Kidney capillary endothelial cell (primary cell): ENCODE measurements at regions not wholly inside any gene's neighbourhood (a gene's known extent, or its start where the extent isn't known, plus 50 kb on each side); places are given as distances from the start of the nearest gene placed in this dataset.

Experiments
- DNase-seq: peaks from one replicate; pipeline ENCODE4 v3.0.0-alpha.2; 2018; ENCODE audit warnings: low spot score

- DNase-seq: no peak
Observed at GRCh38 chr12:46465307-46465706, 92.7 kb upstream of the SLC38A2 start.

- DNase-seq: no peak
Observed at GRCh38 chr12:46464863-46465262, 92.3 kb upstream of the SLC38A2 start.

DNA sequence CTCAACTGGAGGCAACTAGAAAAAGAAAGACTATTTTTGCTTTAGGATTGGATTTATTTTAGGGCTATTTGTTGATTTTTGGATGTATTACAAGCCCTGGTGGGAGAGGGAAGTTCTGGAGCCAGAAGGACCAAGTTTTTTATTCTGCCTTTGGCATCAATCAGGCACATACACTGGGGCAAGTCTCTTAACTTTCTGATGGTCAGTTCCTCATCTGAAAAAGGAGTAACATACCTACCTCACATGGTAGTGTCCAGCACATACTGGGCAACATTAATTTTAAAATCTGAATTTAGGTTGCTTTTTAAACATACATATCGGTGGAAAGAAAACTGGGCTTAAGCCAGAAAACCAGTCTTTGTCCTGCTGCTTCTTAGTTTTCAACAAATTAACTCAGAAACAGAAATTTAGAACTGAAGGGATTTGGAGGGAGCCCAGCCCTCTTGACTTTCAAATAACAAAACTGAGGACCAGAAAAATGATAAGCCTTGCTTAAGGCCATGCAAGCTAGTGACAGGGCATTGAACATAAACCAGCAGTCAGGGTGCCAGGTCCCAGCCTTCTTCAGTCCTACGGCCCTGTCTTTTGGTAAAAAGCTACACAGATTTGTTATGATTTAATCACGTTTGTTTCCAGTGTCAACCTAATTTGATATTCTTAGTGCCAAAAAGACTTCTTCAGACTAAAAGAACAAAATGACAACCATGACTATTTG, 90.2 kb upstream of the SLC38A2 start:
- DNase-seq: no peak

DNA sequence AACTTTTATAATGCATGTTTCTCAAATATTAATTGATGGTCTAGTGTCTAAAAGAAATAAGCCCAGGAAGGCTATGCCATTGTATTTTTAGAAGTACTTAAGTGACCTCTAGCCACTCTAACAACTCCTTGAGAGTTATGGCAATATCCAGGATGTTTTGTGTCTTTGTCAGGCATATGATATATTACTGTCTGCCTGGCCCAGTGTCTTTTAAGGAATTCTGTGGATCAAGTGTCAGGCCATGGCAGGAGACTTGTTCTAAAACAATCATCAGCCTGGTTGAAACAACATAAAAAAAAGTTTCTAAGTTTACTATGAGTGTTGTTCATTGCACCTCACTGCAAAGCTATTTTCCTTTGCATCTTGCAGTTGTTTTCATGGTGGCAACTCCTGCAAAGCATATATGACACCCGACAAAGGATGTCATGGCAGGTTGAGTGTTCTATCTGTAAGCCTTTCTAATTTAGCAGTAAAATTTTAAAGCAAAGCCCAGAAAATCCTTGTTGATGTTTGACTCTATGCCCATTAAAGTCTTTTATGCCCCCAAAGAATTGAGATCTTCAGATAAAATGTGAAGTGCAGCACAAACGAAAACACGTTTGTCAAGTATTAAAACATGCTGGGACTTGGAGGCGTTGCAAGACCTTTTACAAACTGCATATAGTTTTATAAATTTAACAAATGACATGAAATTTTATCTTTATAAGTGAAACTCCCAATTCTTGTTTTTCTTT, 89.5 kb upstream of the SLC38A2 start:
- DNase-seq: no peak

DNA sequence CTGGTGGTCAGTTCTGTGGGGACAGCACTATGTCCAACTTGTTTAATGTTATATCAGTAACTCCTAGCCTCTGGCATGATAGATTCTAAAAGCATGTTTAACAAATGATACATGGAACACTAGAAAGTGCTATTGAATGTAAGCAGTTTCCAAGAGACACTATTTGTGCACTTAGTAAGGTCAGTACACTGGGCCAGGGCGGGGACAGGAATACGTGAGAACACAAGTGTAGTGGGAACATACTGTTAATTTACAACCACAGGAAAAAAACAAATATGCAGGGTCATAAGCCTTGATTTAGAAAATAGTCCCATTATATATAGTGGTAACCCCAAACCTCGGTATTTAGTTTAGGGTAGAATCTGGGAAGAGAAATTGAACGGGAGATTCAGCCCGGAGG, 88.9 kb upstream of the SLC38A2 start:
- no peak for DNase-seq

DNA sequence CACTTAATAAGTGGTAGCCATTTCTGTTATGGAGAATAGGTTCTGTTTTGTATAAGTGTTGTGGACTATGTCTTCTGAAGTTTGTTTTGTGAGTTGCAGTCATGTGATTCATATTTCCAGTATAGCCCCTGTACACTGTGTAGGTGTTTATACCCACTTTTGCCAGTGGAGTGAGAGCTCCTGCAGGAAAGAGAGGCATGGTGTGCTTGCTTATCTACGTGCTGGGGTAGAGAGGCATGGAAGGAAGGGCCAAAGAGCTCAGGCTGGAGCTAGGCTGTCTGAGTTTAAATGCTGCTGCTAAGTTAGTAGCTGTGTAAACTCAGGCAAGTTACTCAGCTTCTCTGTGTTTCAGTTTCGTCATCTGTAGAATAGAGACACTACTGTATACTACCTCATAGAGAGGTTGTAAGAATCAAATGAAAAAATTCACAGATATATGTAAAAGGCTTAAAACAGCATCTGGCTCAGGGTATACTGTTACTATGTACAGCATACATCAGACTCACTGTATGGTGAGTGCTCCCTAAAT, 88.2 kb upstream of the SLC38A2 start:
- DNase-seq: no peak

DNA sequence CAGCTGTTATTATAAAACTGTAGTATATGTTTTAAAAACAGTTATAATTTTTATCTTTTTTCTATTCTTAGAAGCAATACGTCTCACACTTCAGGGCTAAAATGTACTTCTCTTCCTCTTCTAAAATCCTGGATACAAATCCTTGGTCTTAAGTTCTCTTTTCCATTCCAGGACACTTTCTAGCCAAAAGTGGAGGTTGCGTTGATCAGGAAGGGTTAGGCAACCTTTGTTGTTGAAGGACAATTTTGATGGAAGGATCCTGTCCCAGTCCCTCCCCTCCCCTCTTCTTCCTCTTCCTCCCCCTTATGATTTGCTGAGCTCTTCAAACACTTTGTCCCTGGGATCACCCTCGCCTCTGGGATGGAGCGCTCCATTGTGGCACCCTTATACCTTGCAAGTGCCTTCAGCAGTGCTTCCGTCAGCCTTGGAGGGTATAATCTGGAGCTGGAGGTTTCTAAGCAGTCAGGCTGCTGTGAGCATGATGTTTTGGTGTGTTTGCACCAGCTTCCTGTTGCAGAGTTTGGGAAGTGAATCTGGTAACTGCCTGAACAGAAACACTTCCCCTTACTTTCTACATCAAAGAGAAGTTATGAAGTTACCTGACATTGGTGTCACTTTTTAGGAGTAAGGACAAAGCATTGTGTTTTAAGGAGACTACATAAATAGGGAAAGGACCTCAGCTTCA, 87.4 kb upstream of the SLC38A2 start:
- DNase-seq: no peak

GRCh38 chr12:46459111-46459510, 86.5 kb upstream of the SLC38A2 start:
- DNase-seq: no peak

DNA sequence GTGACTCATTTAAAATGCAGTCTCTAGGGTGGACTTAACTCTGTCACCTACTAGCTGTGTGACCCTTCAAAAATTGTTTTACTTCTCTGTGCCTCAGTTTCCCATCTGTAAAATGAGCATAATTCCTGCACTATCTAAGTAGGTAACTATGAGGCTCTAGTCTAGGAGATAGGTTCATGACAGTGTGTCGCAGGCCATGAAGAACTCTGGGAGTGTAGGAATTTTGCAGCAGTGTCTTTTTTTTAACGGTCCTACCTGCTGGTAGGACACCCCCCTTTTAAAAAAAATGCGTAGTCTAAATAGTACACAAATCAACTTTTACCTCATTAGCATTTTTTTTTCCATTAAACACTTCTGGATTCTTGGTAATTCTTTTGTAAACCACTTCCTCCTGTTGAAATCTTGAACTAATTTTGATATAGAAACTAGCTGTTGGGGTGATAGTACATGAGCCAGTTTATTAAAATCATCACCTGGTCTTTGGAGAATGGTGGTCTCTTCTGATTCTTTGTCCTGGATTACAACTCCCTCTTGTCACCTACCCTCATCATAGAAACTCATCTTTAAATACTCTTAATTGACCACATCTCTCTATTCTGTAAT, 86.0 kb upstream of the SLC38A2 start:
- DNase-seq: no peak

DNA sequence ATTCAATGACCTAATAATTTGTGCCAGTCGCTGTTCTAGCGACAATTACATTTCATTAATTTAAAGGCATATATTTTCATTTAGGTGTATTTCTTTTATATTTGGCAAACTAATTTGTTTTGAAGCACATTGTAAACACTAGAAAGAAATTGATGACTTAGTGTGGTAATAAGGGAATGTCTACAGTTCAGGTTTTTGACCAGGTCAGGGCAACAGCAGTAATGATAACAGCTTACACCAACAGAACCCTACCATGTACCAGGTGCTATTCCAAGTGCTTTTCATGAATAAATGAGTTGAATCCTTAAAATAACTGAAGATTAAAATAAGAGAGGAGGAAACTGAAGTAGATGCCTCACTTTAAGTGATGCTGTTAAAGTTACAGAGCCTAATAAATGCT, 85.4 kb upstream of the SLC38A2 start:
- no peak for DNase-seq

DNA sequence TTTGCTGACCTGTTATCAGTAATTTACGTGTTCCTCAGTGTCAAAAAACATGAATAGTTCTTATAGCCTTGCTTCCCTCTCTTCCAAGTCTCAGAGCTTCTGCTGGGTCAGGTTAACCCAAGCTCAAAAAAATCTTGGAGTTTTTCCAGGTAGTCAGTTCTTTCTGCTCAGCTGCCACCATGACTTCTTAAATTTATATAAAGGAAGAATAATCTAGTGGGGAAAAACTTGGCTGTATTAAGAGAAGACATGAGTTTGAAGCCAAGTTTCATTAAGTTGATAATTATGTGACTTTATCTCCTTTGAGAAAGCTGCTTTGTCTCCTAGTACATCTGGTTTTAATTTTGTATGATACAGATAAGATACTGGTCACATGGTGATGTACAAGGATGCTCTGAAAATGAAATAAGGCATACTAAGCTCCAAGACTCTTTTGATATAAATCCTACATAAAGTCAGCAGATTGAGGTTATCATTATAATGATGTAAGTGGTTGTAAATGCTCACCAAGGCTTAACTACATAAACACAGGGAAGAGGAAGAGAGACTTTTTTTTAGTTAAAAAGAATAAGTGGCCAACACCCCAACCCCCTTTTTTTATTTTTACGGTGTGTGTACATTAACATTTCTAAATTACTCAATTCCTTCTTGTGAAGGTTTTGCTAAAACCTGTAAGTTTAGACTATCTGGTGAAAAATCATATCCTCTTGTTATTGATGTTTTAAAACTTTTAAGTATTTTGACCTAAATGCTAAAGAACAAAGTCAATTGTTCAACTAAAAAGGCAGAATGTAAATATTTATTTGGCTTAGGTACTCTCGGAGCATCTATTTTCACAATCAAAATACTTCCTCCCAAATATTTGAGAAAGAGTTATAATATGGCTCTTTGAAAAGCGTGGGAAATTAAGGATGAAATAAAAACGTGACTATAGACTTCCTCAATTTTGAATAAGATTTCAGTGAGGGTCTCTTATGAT, 84.1 kb upstream of the SLC38A2 start:
- no peak for DNase-seq

- DNase-seq: no peak
Observed at GRCh38 chr12:46455648-46456352, 83.2 kb upstream of the SLC38A2 start.

DNA sequence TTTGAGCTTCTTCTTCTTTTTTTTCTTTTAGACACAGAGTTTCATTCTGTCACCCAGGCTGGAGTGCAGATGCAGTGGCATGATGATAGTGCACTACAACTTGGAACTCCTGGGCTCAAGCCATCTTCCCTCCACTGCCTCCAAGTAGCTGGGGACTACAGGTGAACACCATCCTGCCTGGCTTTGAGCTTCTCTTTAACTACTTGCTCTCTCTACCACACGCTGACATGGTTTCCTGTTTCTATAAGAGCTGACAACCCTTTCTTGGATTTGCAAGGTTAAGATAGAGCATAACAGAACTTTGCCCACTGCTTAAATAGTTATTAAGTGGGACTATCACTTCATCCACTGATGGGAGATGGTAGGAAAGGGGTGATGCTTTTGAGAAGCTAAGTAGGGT, 82.4 kb upstream of the SLC38A2 start:
- no peak for DNase-seq

DNA sequence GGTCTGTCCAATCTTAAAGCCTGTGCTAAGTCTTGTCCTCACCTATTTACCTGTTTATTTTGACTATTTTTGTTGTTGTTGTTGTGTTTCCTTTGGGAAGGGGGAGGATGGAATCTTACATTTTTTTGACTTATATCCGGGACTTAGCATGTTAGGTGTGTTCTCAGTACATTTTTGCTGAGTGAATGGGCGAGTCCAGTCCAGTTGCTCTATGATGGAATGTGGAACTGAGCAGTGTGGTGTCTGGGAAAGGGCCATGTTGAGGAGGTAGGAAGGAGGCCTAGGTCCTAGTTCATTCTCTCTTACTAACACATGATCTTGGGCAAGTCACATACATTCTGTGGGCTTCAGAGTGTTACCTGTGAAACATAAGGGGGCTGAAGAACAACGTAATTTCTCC, 80.9 kb upstream of the SLC38A2 start:
- no peak for DNase-seq

- DNase-seq: no peak
Observed at GRCh38 chr12:46452776-46453175, 80.2 kb upstream of the SLC38A2 start.

GRCh38 chr12:46452061-46452615, 79.6 kb upstream of the SLC38A2 start:
- no peak for DNase-seq

- DNase-seq: no peak
Observed at GRCh38 chr12:46451276-46452021, 78.9 kb upstream of the SLC38A2 start.

DNA sequence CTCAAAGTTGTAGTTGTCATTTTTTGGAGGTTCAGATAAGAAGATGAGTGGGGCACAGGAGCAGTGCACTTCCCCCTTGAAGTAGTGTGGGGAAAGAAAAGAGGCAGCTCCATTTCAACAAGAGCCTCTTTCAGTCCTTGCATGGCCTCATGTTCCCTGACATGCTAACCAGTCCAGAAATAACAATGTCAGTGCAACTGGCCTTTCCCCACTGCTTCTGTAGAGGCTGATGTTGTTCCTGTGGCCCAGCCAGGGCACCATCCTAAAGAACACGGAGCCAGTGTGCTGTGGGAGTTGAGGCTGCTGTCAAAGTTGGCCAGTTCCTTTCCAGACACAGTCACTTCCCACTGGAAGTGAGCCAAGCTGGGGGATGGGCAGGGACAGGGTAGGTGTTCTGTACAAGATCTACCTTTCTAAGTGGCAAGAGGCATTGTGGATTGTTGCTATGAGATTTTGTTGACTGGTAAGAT, 77.7 kb upstream of the SLC38A2 start:
- DNase-seq: peak; percentile 54

GRCh38 chr12:46449856-46450255, 77.3 kb upstream of the SLC38A2 start:
- DNase-seq: no peak
